ENCODE measurements at regions not wholly inside any gene's neighbourhood (a gene's known extent, or its start where the extent isn't known, plus 50 kb on each side); places are given as distances from the start of the nearest gene placed in this dataset.

- no peak for FAIRE-seq
- DNase-seq (ENCODE audit: insufficient read length, low spot score), result no peak
- TF ChIP-seq TAF1 (IDR thresholded peaks at IDR 0.05; ENCODE audit: low read depth, low read length), result no peak
- TF ChIP-seq POU2F2 (IDR thresholded peaks at IDR 0.05; ENCODE audit: low read depth, low read length), result no peak
- TF ChIP-seq SPI1 (IDR thresholded peaks at IDR 0.05; ENCODE audit: low read depth, low read length), result no peak
- TF ChIP-seq POLR2A (IDR thresholded peaks at IDR 0.05; ENCODE audit: low read depth, low read length), result no peak
- no peak for TF ChIP-seq POLR2AphosphoS5 (IDR thresholded peaks at IDR 0.05; ENCODE audit: low read depth, low read length)
- TF ChIP-seq PAX5 (IDR thresholded peaks at IDR 0.05; ENCODE audit: insufficient read depth, low read length, severe bottlenecking), result no peak
Observed at GRCh38 chr2:226387499-226387942, 412.1 kb downstream of the IRS1 start.

- DNase-seq (ENCODE audit: insufficient read length, low spot score) (no peak), FAIRE-seq (no peak)
- no peak for TF ChIP-seq POLR2AphosphoS5 (IDR thresholded peaks at IDR 0.05; ENCODE audit: low read depth, low read length)
- no peak for TF ChIP-seq POU2F2 (IDR thresholded peaks at IDR 0.05; ENCODE audit: low read depth, low read length)
- no peak for TF ChIP-seq TAF1 (IDR thresholded peaks at IDR 0.05; ENCODE audit: low read depth, low read length)
- TF ChIP-seq SPI1 (IDR thresholded peaks at IDR 0.05; ENCODE audit: low read depth, low read length), result no peak
- no peak for TF ChIP-seq POLR2A (IDR thresholded peaks at IDR 0.05; ENCODE audit: low read depth, low read length)
- no peak for TF ChIP-seq PAX5 (IDR thresholded peaks at IDR 0.05; ENCODE audit: insufficient read depth, low read length, severe bottlenecking)
Observed at GRCh38 chr2:226383461-226383860, 416.2 kb downstream of the IRS1 start.

DNA sequence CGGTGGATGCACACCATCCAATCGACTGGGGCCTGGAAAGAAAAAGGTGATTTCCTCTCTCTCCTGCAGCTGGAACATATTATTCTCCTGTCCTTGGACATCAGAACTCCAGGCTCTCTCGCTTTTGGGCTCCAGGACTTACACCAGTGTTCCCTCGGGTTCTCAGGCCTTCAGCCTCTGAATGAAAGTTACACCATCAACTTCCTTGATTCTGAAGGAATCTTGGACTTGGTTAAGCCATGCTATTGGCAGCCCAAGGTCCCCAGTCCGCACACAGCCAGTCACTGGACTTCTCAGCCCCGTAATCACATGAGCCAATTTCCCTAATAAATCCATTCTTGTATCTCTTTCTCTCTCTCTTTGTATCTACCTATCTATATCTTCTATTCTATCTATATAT is 418.9 kb downstream of the IRS1 start:
- FAIRE-seq (no peak), DNase-seq (ENCODE audit: insufficient read length, low spot score) (no peak)
- TF ChIP-seq SPI1 (IDR thresholded peaks at IDR 0.05; ENCODE audit: low read depth, low read length) (no peak), POU2F2 (IDR thresholded peaks at IDR 0.05; ENCODE audit: low read depth, low read length) (no peak), TAF1 (IDR thresholded peaks at IDR 0.05; ENCODE audit: low read depth, low read length) (no peak), POLR2AphosphoS5 (IDR thresholded peaks at IDR 0.05; ENCODE audit: low read depth, low read length) (no peak), PAX5 (IDR thresholded peaks at IDR 0.05; ENCODE audit: insufficient read depth, low read length, severe bottlenecking) (no peak), POLR2A (IDR thresholded peaks at IDR 0.05; ENCODE audit: low read depth, low read length) (no peak)

DNA sequence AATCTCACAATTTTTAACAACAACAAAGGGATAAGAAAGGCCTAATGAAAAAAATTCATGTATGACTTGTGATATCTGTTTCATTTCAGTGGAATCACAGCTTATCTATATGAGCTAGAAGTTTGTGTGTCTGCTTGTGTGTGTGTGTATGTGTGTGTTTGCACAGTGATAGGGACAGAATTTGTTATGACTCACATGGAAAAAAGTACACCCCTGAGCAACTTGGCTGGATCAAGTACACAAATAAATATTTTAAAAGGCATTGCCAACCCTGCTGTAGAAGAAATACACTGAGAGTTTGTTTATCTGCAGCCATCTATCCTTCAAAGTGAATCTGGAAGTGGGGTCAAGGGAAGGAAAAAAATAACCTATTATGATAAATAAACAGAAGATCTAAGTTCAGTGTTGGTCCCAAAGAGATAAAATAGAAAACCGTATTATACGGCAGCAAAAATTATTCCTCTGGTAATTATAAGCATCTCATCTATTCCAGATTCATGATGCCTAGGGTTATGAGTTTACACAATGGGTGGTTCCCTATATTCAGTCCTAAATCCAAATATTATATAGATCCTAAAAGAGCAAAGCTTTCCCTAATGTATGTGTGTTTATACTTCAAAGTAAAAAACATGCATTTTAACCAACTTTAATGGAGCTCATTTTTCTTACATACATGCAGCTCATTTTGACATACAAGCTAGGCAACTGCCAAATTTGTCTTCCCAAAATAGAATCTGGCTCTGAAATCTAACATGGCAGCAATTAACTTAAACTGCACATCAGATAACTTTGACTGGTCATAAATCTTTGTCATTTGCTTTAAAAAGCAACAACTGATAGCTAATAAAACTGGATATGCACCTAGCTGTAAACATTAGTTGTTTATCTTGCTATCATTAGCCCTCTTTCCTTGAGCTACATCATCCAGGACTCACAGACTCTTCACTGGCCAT is 420.6 kb downstream of the IRS1 start:
- DNase-seq (ENCODE audit: insufficient read length, low spot score) (no peak), FAIRE-seq (no peak)
- TF ChIP-seq POLR2A (IDR thresholded peaks at IDR 0.05; ENCODE audit: low read depth, low read length), result no peak
- TF ChIP-seq SPI1 (IDR thresholded peaks at IDR 0.05; ENCODE audit: low read depth, low read length), result no peak
- TF ChIP-seq PAX5 (IDR thresholded peaks at IDR 0.05; ENCODE audit: insufficient read depth, low read length, severe bottlenecking), result no peak
- TF ChIP-seq POU2F2 (IDR thresholded peaks at IDR 0.05; ENCODE audit: low read depth, low read length), result no peak
- no peak for TF ChIP-seq TAF1 (IDR thresholded peaks at IDR 0.05; ENCODE audit: low read depth, low read length)
- TF ChIP-seq POLR2AphosphoS5 (IDR thresholded peaks at IDR 0.05; ENCODE audit: low read depth, low read length), result no peak

DNA sequence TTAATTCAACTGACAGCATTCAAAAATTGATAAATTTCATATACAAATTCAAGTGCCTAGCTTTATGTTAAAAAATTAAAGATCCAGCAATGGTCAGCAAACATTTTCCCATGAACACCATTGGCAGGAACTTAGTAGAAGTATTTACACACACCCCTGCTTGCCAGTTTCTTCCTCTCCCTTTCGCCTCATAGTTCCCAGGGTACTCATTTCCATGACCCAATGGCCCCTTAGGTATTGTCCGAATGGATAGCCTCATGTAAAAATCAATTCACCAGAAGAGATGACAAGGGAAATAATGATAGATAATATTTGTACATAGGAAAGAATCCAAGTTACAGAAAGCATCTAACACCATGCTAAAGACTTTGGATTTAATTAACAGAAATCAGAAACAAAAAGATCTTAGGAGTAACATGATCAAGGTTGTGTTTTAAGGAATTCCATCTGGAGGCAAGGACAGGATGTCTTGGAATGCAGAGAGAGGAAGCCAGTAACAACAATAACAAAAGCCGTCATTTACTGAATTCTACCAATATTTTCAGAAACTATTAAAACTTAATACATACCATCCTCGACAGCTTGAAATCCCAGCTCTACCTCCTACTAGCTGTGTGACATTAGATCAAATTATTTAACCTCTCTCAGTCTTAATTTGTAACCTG is 423.0 kb downstream of the IRS1 start:
- no peak for TF ChIP-seq TAF1 (IDR thresholded peaks at IDR 0.05; ENCODE audit: low read depth, low read length)
- no peak for TF ChIP-seq SPI1 (IDR thresholded peaks at IDR 0.05; ENCODE audit: low read depth, low read length)
- TF ChIP-seq POLR2A (IDR thresholded peaks at IDR 0.05; ENCODE audit: low read depth, low read length), result no peak
- no peak for TF ChIP-seq POU2F2 (IDR thresholded peaks at IDR 0.05; ENCODE audit: low read depth, low read length)
- no peak for TF ChIP-seq POLR2AphosphoS5 (IDR thresholded peaks at IDR 0.05; ENCODE audit: low read depth, low read length)
- TF ChIP-seq PAX5 (IDR thresholded peaks at IDR 0.05; ENCODE audit: insufficient read depth, low read length, severe bottlenecking), result no peak
- DNase-seq (ENCODE audit: insufficient read length, low spot score) (no peak), FAIRE-seq (no peak)

DNA sequence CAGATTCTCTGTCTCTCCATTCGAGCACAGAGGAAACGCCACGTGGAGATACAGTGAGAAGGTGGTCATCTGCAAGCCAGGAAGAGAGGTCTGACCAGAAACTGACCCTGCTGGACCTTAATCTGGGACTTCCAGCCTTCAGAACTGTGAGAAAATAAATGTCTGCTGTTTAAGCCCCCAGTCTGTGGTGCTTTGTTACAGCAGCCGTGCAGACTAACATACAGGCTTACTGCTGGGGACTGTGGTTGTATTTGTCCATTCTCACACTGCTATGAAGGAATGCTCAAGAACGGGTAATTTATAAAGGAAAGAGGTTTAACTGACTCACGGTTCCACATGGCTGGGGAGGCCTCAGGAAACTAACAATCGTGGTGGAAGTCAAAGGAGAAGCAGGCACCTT is 432.7 kb downstream of the IRS1 start:
- TF ChIP-seq POLR2A (IDR thresholded peaks at IDR 0.05; ENCODE audit: low read depth, low read length) (no peak), TAF1 (IDR thresholded peaks at IDR 0.05; ENCODE audit: low read depth, low read length) (no peak), POU2F2 (IDR thresholded peaks at IDR 0.05; ENCODE audit: low read depth, low read length) (no peak), SPI1 (IDR thresholded peaks at IDR 0.05; ENCODE audit: low read depth, low read length) (no peak), PAX5 (IDR thresholded peaks at IDR 0.05; ENCODE audit: insufficient read depth, low read length, severe bottlenecking) (no peak), POLR2AphosphoS5 (IDR thresholded peaks at IDR 0.05; ENCODE audit: low read depth, low read length) (no peak)
- FAIRE-seq, result no peak
- DNase-seq (ENCODE audit: insufficient read length, low spot score), result no peak

GRCh38 chr2:226364217-226364616 is 435.4 kb downstream of the IRS1 start:
- no peak for DNase-seq (ENCODE audit: insufficient read length, low spot score)
- FAIRE-seq, result no peak
- TF ChIP-seq POU2F2 (IDR thresholded peaks at IDR 0.05; ENCODE audit: low read depth, low read length) (no peak), POLR2A (IDR thresholded peaks at IDR 0.05; ENCODE audit: low read depth, low read length) (no peak), PAX5 (IDR thresholded peaks at IDR 0.05; ENCODE audit: insufficient read depth, low read length, severe bottlenecking) (no peak), TAF1 (IDR thresholded peaks at IDR 0.05; ENCODE audit: low read depth, low read length) (no peak), POLR2AphosphoS5 (IDR thresholded peaks at IDR 0.05; ENCODE audit: low read depth, low read length) (no peak), SPI1 (IDR thresholded peaks at IDR 0.05; ENCODE audit: low read depth, low read length) (no peak)

- FAIRE-seq (no peak), DNase-seq (ENCODE audit: insufficient read length, low spot score) (no peak)
- TF ChIP-seq POU2F2 (IDR thresholded peaks at IDR 0.05; ENCODE audit: low read depth, low read length) (no peak), PAX5 (IDR thresholded peaks at IDR 0.05; ENCODE audit: insufficient read depth, low read length, severe bottlenecking) (no peak), SPI1 (IDR thresholded peaks at IDR 0.05; ENCODE audit: low read depth, low read length) (no peak), POLR2A (IDR thresholded peaks at IDR 0.05; ENCODE audit: low read depth, low read length) (no peak), POLR2AphosphoS5 (IDR thresholded peaks at IDR 0.05; ENCODE audit: low read depth, low read length) (no peak), TAF1 (IDR thresholded peaks at IDR 0.05; ENCODE audit: low read depth, low read length) (no peak)
Observed at GRCh38 chr2:226362980-226363379, 436.6 kb downstream of the IRS1 start.

DNA sequence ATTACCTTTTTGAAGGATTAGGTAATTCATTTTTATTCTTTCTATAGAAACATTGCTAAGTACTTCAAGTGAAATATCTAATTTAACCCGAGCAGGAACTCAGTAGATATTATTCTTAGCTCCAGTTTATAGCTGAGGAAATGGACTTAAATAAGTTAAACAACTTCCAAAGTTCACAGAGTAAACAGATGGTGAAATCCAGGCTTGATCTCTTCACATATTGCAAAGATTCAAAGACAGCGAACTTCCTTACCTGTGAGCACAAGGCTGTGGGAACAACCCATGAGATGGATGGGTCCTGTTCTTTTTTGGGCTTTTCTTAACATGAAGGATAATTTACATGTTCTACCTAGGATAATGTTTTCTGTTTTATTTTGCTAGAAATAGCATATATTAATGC is 439.0 kb downstream of the IRS1 start:
- DNase-seq (ENCODE audit: insufficient read length, low spot score) (no peak), FAIRE-seq (no peak)
- no peak for TF ChIP-seq POU2F2 (IDR thresholded peaks at IDR 0.05; ENCODE audit: low read depth, low read length)
- no peak for TF ChIP-seq POLR2A (IDR thresholded peaks at IDR 0.05; ENCODE audit: low read depth, low read length)
- no peak for TF ChIP-seq SPI1 (IDR thresholded peaks at IDR 0.05; ENCODE audit: low read depth, low read length)
- TF ChIP-seq POLR2AphosphoS5 (IDR thresholded peaks at IDR 0.05; ENCODE audit: low read depth, low read length), result no peak
- no peak for TF ChIP-seq PAX5 (IDR thresholded peaks at IDR 0.05; ENCODE audit: insufficient read depth, low read length, severe bottlenecking)
- no peak for TF ChIP-seq TAF1 (IDR thresholded peaks at IDR 0.05; ENCODE audit: low read depth, low read length)
